ENCODE measurements at regions not wholly inside any gene's neighbourhood (a gene's known extent, or its start where the extent isn't known, plus 50 kb on each side); places are given as distances from the start of the nearest gene placed in this dataset.

- WGBS, 2 donors = 72 to 73% methylated on average over 4 of the region's 4 CpGs
- intact Hi-C loops (cut with DNase I) = no loop called here
- ATAC-seq = no peak
These were observed 68.1 kb upstream of the CCBE1 start for GRCh38 chr18:59765343-59765742.

GRCh38 chr18:59764281-59764680 is 67.1 kb upstream of the CCBE1 start:
- Histone ChIP-seq H3K27ac (no peak overlapping the region), H3K4me1 (no peaks in the 10 kb centered on the region), H3K9me3 (no peaks in the 10 kb centered on the region), H3K27me3 (no peaks in the 10 kb centered on the region), H3K36me3 (replicated peaks in 1 of 2; ENCODE audit: insufficient read depth in 1 of 2, low read depth in 2 of 2) (no peaks in the 10 kb centered on the region), H3K4me3 (no peak overlapping the region)
- DNase-seq (no peak), ATAC-seq (no peak)
- intact Hi-C loops (cut with DNase I) = no loop called here
- TF ChIP-seq CTCF (IDR thresholded peaks at IDR 0.05) (no peak), POLR2A (IDR thresholded peaks at IDR 0.05) (no peak)
- 41 to 55% methylated on average over 4 of the region's 4 CpGs for WGBS, 2 donors

More at GRCh38 chr18:59765343-59765742, 68.1 kb upstream of the CCBE1 start:
- H3K9me3 ChIP-seq = no peaks in the 10 kb centered on the region
- DNase-seq = no peak
- H3K36me3 ChIP-seq (replicated peaks in 1 of 2; ENCODE audit: insufficient read depth in 1 of 2, low read depth in 2 of 2) = no peaks in the 10 kb centered on the region
- no peak for TF ChIP-seq CTCF (IDR thresholded peaks at IDR 0.05)
- no peak for TF ChIP-seq POLR2A (IDR thresholded peaks at IDR 0.05)
- H3K27ac ChIP-seq = no peak overlapping the region
- H3K4me3 ChIP-seq = no peak overlapping the region
- H3K4me1 ChIP-seq = no peaks in the 10 kb centered on the region
- no peaks in the 10 kb centered on the region for H3K27me3 ChIP-seq

GRCh38 chr18:59763541-59764136 is 66.4 kb upstream of the CCBE1 start:
- H3K36me3 ChIP-seq (replicated peaks in 1 of 2; ENCODE audit: insufficient read depth in 1 of 2, low read depth in 2 of 2) = no peaks in the 10 kb centered on the region
- DNase-seq (no peak), ATAC-seq (no peak)
- no peak overlapping the region for H3K27ac ChIP-seq
- intact Hi-C loops (cut with DNase I) = no loop called here
- 51 to 65% methylated on average over 2 of the region's 2 CpGs for WGBS, 2 donors
- no peak overlapping the region for H3K4me3 ChIP-seq
- no peaks in the 10 kb centered on the region for H3K27me3 ChIP-seq
- TF ChIP-seq POLR2A (IDR thresholded peaks at IDR 0.05) = no peak
- TF ChIP-seq CTCF (IDR thresholded peaks at IDR 0.05) = no peak
- H3K4me1 ChIP-seq = no peaks in the 10 kb centered on the region
- H3K9me3 ChIP-seq = no peaks in the 10 kb centered on the region

GRCh38 chr18:59760619-59761600 is 63.7 kb upstream of the CCBE1 start:
- 60 to 70% methylated on average over 11 of the region's 11 CpGs for WGBS, 2 donors
- H3K9me3 ChIP-seq = no peaks in the 10 kb centered on the region
- H3K4me1 ChIP-seq = no peaks in the 10 kb centered on the region
- TF ChIP-seq CTCF (IDR thresholded peaks at IDR 0.05) = no peak
- no peak for TF ChIP-seq POLR2A (IDR thresholded peaks at IDR 0.05)
- ATAC-seq (no peak), DNase-seq (no peak)
- H3K4me3 ChIP-seq = no peak overlapping the region
- no peaks in the 10 kb centered on the region for H3K36me3 ChIP-seq (replicated peaks in 1 of 2; ENCODE audit: insufficient read depth in 1 of 2, low read depth in 2 of 2)
- intact Hi-C loops (cut with DNase I) = no loop called here
- no peak overlapping the region for H3K27ac ChIP-seq
- no peaks in the 10 kb centered on the region for H3K27me3 ChIP-seq
